ENCODE measurements at regions not wholly inside any gene's neighbourhood (a gene's known extent, or its start where the extent isn't known, plus 50 kb on each side); places are given as distances from the start of the nearest gene placed in this dataset.

- DNase-seq, result no peak
- no peaks in the 10 kb centered on the region for H3K27me3 ChIP-seq (ENCODE audit: low read length)
- no peak for TF ChIP-seq CTCF (conservative IDR thresholded peaks at IDR 0.05; ENCODE audit: low read depth, low read length)
- TF ChIP-seq EZH2 (IDR thresholded peaks at IDR 0.05; ENCODE audit: low read length, unreplicated experiment), result no peak
- no peak for TF ChIP-seq EZH2phosphoT487 (IDR thresholded peaks at IDR 0.05; ENCODE audit: borderline replicate concordance, low read length)
- ChIA-PET CTCF (no interaction called here), POLR2A (ENCODE audit: unreplicated experiment) (no interaction called here)
- H3K4me3 ChIP-seq (ENCODE audit: low read length), result no peak overlapping the region
- H3K36me3 ChIP-seq (ENCODE audit: low read depth, low read length), result no peaks in the 10 kb centered on the region; the same call in 1 of the 2 replicates
- no peaks in the 10 kb centered on the region for H3K9me3 ChIP-seq (ENCODE audit: low read length)
- BruUV-seq (replicated peaks), result no TSS peak
- no peak for ATAC-seq
- no peak overlapping the region for H3K9ac ChIP-seq (ENCODE audit: low read length)
- H3F3A ChIP-seq (ENCODE audit: low read length, unreplicated experiment), result no peaks in the 10 kb centered on the region
- H3K9me2 ChIP-seq (replicated peaks; ENCODE audit: low read length), result no peaks in the 10 kb centered on the region
- no peaks in the 10 kb centered on the region for H4K20me1 ChIP-seq (ENCODE audit: low read length)
- no peak overlapping the region for H2AFZ ChIP-seq (ENCODE audit: low read length)
- intact Hi-C loops (cut with micrococcal nuclease), result no loop called here
- no peak overlapping the region for H3K27ac ChIP-seq (ENCODE audit: low read length)
- H3K79me2 ChIP-seq (ENCODE audit: low read length), result no peaks in the 10 kb centered on the region
- no peak overlapping the region for H3K4me2 ChIP-seq (ENCODE audit: low read length)
- no peaks in the 10 kb centered on the region for H3K4me1 ChIP-seq (ENCODE audit: insufficient read depth, low read length)
Observed at GRCh38 chr2:6053743-6054142, 361.6 kb downstream of the SOX11 start.

GRCh38 chr2:6054161-6054671 is 362.0 kb downstream of the SOX11 start:
- Histone ChIP-seq H4K20me1 (ENCODE audit: low read length) (no peaks in the 10 kb centered on the region), H3K4me3 (ENCODE audit: low read length) (no peak overlapping the region), H3K27ac (ENCODE audit: low read length) (no peak overlapping the region), H3K79me2 (ENCODE audit: low read length) (no peaks in the 10 kb centered on the region), H3K4me1 (ENCODE audit: insufficient read depth, low read length) (no peaks in the 10 kb centered on the region), H3K36me3 (ENCODE audit: low read depth, low read length) (no peaks in the 10 kb centered on the region; the same call in 1 of the 2 replicates), H3K27me3 (ENCODE audit: low read length) (no peaks in the 10 kb centered on the region), H2AFZ (ENCODE audit: low read length) (no peak overlapping the region), H3K9ac (ENCODE audit: low read length) (no peak overlapping the region), H3K4me2 (ENCODE audit: low read length) (no peak overlapping the region), H3K9me2 (replicated peaks; ENCODE audit: low read length) (no peaks in the 10 kb centered on the region), H3F3A (ENCODE audit: low read length, unreplicated experiment) (no peaks in the 10 kb centered on the region), H3K9me3 (ENCODE audit: low read length) (no peaks in the 10 kb centered on the region)
- TF ChIP-seq EZH2phosphoT487 (IDR thresholded peaks at IDR 0.05; ENCODE audit: borderline replicate concordance, low read length) (no peak), CTCF (conservative IDR thresholded peaks at IDR 0.05; ENCODE audit: low read depth, low read length) (no peak), EZH2 (IDR thresholded peaks at IDR 0.05; ENCODE audit: low read length, unreplicated experiment) (no peak)
- ChIA-PET CTCF (no interaction called here), POLR2A (ENCODE audit: unreplicated experiment) (no interaction called here)
- ATAC-seq (no peak), DNase-seq (no peak)
- intact Hi-C loops (cut with micrococcal nuclease), result no loop called here
- no TSS peak for BruUV-seq (replicated peaks)

GRCh38 chr2:6060992-6061663 is 368.9 kb downstream of the SOX11 start:
- no TSS peak for BruUV-seq (replicated peaks)
- Histone ChIP-seq H3K4me2 (ENCODE audit: low read length) (no peak overlapping the region), H3K4me3 (ENCODE audit: low read length) (no peak overlapping the region), H3K36me3 (ENCODE audit: low read depth, low read length) (no peaks in the 10 kb centered on the region), H3K27ac (ENCODE audit: low read length) (no peak overlapping the region), H3K9me2 (replicated peaks; ENCODE audit: low read length) (no peaks in the 10 kb centered on the region), H3K79me2 (ENCODE audit: low read length) (no peaks in the 10 kb centered on the region), H4K20me1 (ENCODE audit: low read length) (no peaks in the 10 kb centered on the region), H2AFZ (ENCODE audit: low read length) (no peak overlapping the region), H3K9me3 (ENCODE audit: low read length) (peaks cover 8% of the 10 kb centered on the region; the same call in 1 of the 2 replicates), H3F3A (ENCODE audit: low read length, unreplicated experiment) (no peaks in the 10 kb centered on the region), H3K27me3 (ENCODE audit: low read length) (no peaks in the 10 kb centered on the region), H3K9ac (ENCODE audit: low read length) (no peak overlapping the region), H3K4me1 (ENCODE audit: insufficient read depth, low read length) (no peaks in the 10 kb centered on the region)
- ChIA-PET POLR2A (ENCODE audit: unreplicated experiment) (no interaction called here), CTCF (no interaction called here)
- TF ChIP-seq CTCF (conservative IDR thresholded peaks at IDR 0.05; ENCODE audit: low read depth, low read length) (no peak), EZH2phosphoT487 (IDR thresholded peaks at IDR 0.05; ENCODE audit: borderline replicate concordance, low read length) (no peak), EZH2 (IDR thresholded peaks at IDR 0.05; ENCODE audit: low read length, unreplicated experiment) (no peak)
- DNase-seq (no peak), ATAC-seq (no peak)
- intact Hi-C loops (cut with micrococcal nuclease), result no loop called here
